GM21360 (cell line): ENCODE measurements at regions not wholly inside any gene's neighbourhood (a gene's known extent, or its start where the extent isn't known, plus 50 kb on each side); places are given as distances from the start of the nearest gene placed in this dataset.
A peak's percentile ranks its signal among the peaks of the same experiment; 100 is the strongest.

Experiments used
- ATAC-seq: cut with Tn5 transposase; IDR thresholded peaks from one replicate; pipeline ENCODE4 v1.9.1; 2021; ENCODE audit warnings: mild to moderate bottlenecking, moderate library complexity; ENCODE audit not compliant: unreplicated experiment

DNA sequence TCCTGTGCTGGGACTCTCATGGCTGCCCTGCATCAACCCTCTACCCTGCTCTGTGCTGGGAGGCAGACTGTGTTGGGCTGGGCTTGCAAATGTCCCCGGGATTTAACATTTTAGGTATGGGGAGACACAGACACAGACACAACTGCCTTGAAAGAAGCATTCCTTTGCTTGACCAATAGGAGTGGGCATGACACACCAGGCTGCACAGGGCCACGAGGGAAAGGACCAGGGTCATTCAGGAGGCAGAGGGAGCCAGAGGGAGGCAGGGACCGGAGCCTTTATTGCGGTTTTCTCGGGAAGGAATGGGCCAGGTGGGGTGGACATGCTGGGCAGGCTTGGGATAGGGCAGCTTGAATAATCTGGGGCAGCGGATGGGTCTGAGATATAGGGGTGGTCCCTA is 238.7 kb upstream of the COPS8 start:
- no peak for ATAC-seq

DNA sequence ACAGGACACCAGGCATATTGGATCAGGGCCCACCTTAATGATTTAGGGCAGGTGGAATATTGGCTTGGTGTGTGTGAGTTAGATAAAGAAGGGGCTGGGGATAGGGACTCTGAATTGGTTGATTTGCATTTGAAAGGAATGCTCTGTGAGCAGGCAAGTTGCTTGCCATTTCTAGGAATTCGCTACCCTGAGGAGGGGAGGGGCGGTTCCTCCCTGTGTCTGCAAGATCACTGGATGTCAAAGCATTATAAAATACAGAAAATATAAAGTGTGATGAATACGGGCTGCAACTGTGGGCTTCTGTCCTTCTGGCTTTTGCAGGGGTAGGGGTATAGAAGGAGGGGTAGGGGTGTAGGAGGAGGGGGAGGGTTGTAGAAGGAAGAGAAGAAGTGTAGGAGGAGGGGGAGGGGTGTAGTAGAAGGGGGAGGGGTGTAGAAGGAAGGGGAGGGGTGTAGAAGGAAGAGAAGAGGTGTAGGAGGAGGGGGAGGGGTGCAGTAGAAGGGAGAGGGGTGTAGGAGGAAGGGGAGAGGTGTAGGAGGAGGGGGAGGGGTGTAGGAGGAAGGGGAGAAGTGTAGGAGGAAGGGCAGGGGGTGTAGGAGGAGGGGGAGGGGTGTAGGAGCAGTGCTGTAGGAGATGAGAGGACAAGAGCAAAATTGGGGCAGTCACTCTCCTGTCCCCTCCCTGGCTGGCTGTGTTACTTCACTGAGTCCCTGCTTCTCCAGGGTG is 238.0 kb upstream of the COPS8 start:
- no peak for ATAC-seq

DNA sequence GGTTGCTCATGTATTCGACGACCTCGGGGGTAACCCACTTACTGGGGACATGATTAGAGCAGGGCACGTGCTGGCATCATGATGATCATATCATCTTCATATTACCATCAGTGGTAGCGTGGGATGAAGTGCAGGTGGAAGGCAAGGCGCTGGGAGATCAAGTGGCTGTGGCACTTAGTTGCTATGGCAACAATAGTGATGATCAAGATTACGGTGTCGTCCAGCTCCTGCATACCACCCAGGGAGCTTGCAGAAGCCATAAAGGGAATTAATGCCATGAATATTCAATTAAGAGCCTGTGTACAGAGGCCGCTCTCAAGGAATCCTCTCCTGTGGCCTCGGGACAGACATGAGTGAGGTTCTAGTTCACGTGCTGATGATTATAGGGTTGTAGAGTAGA is 237.2 kb upstream of the COPS8 start:
- no peak for ATAC-seq

GRCh38 chr2:236849508-236849907 is 236.2 kb upstream of the COPS8 start:
- no peak for ATAC-seq

DNA sequence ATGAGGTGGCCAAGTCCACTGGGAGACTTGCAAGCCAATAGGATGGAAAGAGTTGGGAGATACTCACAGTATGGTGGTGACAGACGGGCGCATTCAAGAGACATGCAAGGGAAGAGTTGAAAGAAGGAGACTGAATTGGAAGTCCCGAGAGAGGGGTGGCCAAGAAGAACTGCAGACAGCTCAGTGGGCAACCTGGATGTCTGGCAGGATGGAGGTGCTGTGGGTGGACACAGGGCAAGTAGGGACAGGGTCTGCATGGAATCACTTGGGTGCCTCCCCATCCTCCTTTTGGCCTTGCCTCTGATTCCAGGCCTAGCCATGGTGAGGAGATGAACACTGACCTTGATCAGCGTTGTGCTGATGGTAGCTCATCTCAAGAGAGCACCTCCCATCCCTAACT is 235.7 kb upstream of the COPS8 start:
- no peak for ATAC-seq

DNA sequence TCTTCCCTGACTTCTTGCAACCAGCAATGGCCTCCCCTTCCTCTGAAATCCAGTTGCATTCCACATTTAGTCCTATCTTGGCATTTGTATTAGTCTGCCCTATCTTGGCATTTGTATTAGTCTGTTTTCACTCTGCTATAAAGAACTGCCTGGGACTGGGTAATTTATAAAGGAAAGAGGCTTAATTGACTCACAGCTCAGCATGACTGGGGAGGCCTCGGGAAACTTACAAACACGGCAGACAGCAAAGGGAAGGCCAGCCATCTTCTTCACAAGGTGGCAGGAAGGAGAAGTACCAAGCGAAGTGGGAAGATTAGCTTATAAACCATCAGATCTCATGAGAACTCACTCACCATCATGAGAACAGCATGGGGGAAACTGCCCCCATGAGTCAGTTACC is 234.5 kb upstream of the COPS8 start:
- no peak for ATAC-seq

GRCh38 chr2:236852100-236852976 is 233.4 kb upstream of the COPS8 start:
- no peak for ATAC-seq

DNA sequence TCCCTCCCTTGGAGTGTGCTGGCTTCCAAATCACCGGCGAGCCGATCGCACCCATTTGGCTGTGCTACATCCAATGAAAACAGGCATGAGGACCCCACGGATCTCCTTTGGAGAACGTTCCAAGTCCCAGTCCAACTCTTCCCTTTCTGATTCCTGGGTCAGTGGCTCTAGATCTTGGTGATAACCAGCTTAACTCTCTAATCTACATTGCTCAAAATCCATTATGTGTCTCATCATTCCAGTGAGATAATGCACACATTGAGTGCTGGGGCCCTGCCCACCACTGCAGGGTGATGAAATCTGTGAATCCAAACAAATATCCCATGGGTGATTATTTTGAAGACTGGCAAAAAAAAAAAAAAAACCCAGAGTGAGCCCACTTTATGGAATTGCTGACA is 232.7 kb upstream of the COPS8 start:
- no peak for ATAC-seq

- no peak for ATAC-seq
These were observed 232.1 kb upstream of the COPS8 start for GRCh38 chr2:236853585-236854051.

GRCh38 chr2:236855176-236855865 is 230.4 kb upstream of the COPS8 start:
- no peak for ATAC-seq

DNA sequence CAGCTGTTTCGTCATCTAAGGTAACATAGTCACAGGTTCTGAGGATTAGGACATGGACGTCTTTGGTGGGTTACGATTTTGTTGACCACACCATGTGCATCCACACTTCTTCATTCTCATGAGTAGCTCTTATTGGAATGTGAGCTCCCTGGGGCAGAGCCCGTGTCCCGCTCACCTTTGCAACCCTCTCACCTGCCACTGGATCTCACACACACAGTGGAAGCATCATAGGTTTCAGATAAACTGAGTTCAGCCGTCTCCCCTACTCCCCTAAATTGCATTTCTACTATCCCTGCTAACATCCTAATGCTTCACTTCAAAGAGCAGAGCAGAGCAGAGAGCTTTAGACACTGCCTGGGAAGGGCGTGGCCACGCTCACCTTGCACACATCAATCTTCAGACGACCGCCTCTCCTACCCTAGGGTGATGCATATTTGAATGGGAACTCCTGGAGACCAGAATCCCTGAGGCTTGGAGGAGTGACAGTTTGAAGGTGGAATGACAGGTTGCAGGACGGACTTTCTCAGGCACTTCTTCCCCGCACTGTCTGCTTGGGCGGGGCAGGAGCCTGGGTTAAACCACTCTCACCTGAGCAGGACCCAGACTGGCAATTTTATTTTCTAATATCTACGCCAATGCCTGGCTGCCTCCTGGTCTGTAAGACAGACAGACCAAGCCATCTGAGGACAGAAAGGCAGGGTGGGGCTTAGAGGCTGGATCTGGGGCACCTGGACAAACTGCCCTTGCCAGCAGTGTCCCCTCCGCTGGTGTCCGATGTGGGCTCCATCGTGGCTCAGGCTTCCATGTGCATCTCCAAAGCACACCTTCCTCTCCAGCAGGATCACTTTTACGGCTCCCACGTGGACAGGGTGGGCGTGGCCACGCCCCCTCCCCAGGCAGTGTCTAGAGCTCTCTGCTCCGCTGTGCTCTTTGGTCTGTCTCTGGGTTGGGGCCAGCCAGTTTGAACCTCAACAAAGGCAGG is 229.5 kb upstream of the COPS8 start:
- no peak for ATAC-seq

GRCh38 chr2:236856848-236857235 is 228.8 kb upstream of the COPS8 start:
- ATAC-seq = no peak

- no peak for ATAC-seq
These were observed 228.4 kb upstream of the COPS8 start for GRCh38 chr2:236857246-236857645.

- ATAC-seq = no peak
These were observed 227.9 kb upstream of the COPS8 start for GRCh38 chr2:236857781-236858180.

GRCh38 chr2:236858661-236859060 is 227.0 kb upstream of the COPS8 start:
- ATAC-seq = no peak

DNA sequence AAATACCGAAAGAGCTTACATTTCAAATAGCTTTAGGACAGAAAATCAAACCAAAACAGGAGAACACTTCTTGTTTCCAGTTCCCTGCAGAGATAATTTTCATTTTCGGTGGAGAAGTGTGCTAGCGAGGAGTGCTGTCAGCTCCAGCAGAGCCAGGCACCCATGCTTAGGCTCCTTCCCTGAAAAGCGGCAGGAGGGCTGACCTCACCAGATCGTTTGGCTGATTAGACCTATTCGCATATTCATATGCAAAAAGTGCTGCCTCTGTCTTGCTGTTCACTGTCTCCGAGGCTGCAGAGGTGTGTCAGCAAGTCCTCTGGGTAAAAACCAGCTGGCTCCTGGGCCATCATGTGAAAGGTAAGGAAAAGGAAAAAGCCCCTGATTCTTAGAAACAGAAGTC is 225.8 kb upstream of the COPS8 start:
- no peak for ATAC-seq

DNA sequence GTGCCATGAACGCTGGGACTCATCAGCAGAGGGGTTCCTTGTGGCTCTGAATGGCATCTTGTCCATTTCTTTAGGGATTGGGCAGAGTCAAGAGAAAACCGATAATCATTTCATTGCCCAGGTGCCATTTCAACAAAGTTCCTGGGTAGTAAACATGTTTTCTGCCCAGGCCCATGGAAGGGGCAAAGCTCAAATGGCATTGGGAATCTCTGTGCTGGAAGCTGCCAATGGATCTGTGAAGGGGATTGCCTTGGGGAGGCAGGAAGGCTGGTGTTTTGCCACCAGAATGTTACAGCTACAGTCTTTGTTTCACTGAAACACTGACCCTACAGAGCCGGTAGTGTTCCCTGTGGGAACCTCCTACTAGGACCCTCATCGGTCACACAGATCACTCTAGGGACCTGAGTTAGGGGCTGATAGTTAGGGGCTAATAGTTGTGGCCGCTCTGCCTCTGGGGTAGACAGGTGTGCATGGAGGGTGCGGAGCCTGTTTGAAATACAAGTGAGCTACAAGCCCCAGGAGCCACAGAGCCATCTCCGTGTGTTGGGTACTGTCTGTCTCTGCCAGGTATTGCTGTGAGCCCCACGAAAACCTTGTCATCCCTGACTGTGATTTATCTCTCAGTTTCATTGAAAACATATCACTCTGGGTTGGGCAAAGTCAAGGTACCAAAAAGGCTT is 224.4 kb upstream of the COPS8 start:
- ATAC-seq = no peak

- ATAC-seq = no peak
These were observed 223.7 kb upstream of the COPS8 start for GRCh38 chr2:236861944-236862343.

GRCh38 chr2:236862526-236862925 is 223.2 kb upstream of the COPS8 start:
- peak; percentile 3 for ATAC-seq
